SK-N-SH treated with all-trans-retinoic acid at 6 μM for 48 hours (cell line): ENCODE measurements at regions not wholly inside any gene's neighbourhood (a gene's known extent, or its start where the extent isn't known, plus 50 kb on each side); places are given as distances from the start of the nearest gene placed in this dataset.

Source experiments
- ATAC-seq: fragments of 200-7000 bp; cut with Tn5 transposase; 3 replicates; pipeline ENCODE4 v1.9.1; 2020; ENCODE audit warnings: mild to moderate bottlenecking, moderate library complexity
- ARNTL ChIP-seq: fragments of 450-650 bp; formaldehyde crosslinking; IDR thresholded peaks from 2 replicates; pipeline ENCODE4 v1.5.0; 2020; ENCODE audit warnings: low read depth, mild to moderate bottlenecking, moderate library complexity, borderline replicate concordance
- CREB5 ChIP-seq: fragments of 250-450 bp; sonication (Bioruptor Pico); IDR thresholded peaks from 2 replicates; pipeline ENCODE4 v1.5.1; 2020; ENCODE audit warnings: low read depth, mild to moderate bottlenecking, moderate library complexity
- ESRRG ChIP-seq: fragments of 250-450 bp; sonication (Bioruptor Pico); IDR thresholded peaks from 2 replicates; pipeline ENCODE4 v1.6.1; 2021; ENCODE audit warnings: mild to moderate bottlenecking
- GLIS3 ChIP-seq: fragments of 250-450 bp; sonication (Bioruptor Pico); IDR thresholded peaks from 2 replicates; pipeline ENCODE4 v1.5.0; 2020; ENCODE audit warnings: mild to moderate bottlenecking, moderate library complexity
- OSR1 ChIP-seq: fragments of 250-450 bp; sonication (Bioruptor Pico); IDR thresholded peaks from 2 replicates; pipeline ENCODE4 v1.8.0; 2022; ENCODE audit warnings: moderate library complexity, mild to moderate bottlenecking, inconsistent platforms
- PATZ1 ChIP-seq: fragments of 250-450 bp; sonication (Bioruptor Pico); IDR thresholded peaks from 2 replicates; pipeline ENCODE4 v1.8.0; 2020; ENCODE audit warnings: mild to moderate bottlenecking, moderate library complexity, borderline replicate concordance
- PPARA ChIP-seq: fragments of 250-450 bp; sonication (Bioruptor Pico); IDR thresholded peaks from 2 replicates; pipeline ENCODE4 v1.5.0; 2020; ENCODE audit warnings: mild to moderate bottlenecking, borderline replicate concordance
- RARB ChIP-seq: fragments of 250-450 bp; sonication (Bioruptor Pico); IDR thresholded peaks from 2 replicates; pipeline ENCODE4 v1.8.0; 2021; ENCODE audit warnings: mild to moderate bottlenecking, moderate library complexity
- SNAI2 ChIP-seq: fragments of 250-450 bp; sonication (Bioruptor Pico); IDR thresholded peaks from 2 replicates; pipeline ENCODE4 v1.5.0; 2020; ENCODE audit warnings: mild to moderate bottlenecking, moderate library complexity
- TOX ChIP-seq: fragments of 250-450 bp; sonication (Bioruptor Pico); IDR thresholded peaks from 2 replicates; pipeline ENCODE4 v1.8.0; 2021; ENCODE audit warnings: mild to moderate bottlenecking, moderate library complexity, borderline replicate concordance
- ZC3H10 ChIP-seq: fragments of 250-450 bp; sonication (Bioruptor Pico); IDR thresholded peaks from 2 replicates; pipeline ENCODE4 v1.5.1; 2021; ENCODE audit warnings: mild to moderate bottlenecking, moderate library complexity
- ZFP30 ChIP-seq: fragments of 450-650 bp; formaldehyde crosslinking; IDR thresholded peaks from 2 replicates; pipeline ENCODE4 v1.5.0; 2022; ENCODE audit warnings: mild to moderate bottlenecking, moderate library complexity
- ZNF565 ChIP-seq: fragments of 450-650 bp; formaldehyde crosslinking; conservative IDR thresholded peaks from 2 replicates; pipeline ENCODE4 v1.5.0; 2020; ENCODE audit warnings: low read depth, mild to moderate bottlenecking, moderate library complexity
- ZNF70 ChIP-seq: fragments of 450-650 bp; formaldehyde crosslinking; IDR thresholded peaks from 2 replicates; pipeline ENCODE4 v1.5.0; 2020; ENCODE audit warnings: mild to moderate bottlenecking, moderate library complexity
- ZNF8 ChIP-seq: fragments of 450-650 bp; formaldehyde crosslinking; IDR thresholded peaks from 2 replicates; pipeline ENCODE4 v1.5.0; 2020; ENCODE audit warnings: mild to moderate bottlenecking, moderate library complexity
- TF ChIP-seq, protein P1 (sequence below): fragments of 250-450 bp; sonication (Bioruptor Pico); IDR thresholded peaks from 2 replicates; pipeline ENCODE4 v1.5.0; 2020; ENCODE audit warnings: mild to moderate bottlenecking, moderate library complexity
- TF ChIP-seq, protein P2 (sequence below): fragments of 250-450 bp; sonication (Bioruptor Pico); IDR thresholded peaks from 2 replicates; pipeline ENCODE4 v1.8.0; 2021; ENCODE audit warnings: low read depth, mild to moderate bottlenecking, moderate library complexity, borderline replicate concordance
- TF ChIP-seq, protein P3 (sequence below): fragments of 250-450 bp; sonication (Bioruptor Pico); IDR thresholded peaks from 2 replicates; pipeline ENCODE4 v1.5.1; 2021; ENCODE audit warnings: mild to moderate bottlenecking, moderate library complexity

DNA sequence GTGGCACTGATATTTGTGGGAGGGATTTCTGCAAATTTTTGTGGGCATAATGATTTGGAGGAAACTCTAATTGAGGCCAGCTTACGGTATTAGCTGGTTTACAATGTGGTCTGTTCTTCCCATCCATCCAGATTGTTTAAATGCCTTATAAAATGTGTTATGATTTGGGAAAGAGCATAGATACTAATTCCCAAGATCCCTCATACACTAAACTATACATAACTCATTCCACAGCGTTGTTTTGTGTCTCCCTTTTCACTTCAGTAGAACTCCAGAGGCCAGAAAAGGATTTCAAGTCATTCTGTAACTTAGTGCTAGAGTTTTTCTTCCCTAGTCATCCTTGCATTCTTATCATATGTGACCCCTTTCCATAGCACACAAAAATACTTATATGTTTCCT, 292.6 kb upstream of the NT5E start (continued):
- TF ChIP-seq, protein P1, sequence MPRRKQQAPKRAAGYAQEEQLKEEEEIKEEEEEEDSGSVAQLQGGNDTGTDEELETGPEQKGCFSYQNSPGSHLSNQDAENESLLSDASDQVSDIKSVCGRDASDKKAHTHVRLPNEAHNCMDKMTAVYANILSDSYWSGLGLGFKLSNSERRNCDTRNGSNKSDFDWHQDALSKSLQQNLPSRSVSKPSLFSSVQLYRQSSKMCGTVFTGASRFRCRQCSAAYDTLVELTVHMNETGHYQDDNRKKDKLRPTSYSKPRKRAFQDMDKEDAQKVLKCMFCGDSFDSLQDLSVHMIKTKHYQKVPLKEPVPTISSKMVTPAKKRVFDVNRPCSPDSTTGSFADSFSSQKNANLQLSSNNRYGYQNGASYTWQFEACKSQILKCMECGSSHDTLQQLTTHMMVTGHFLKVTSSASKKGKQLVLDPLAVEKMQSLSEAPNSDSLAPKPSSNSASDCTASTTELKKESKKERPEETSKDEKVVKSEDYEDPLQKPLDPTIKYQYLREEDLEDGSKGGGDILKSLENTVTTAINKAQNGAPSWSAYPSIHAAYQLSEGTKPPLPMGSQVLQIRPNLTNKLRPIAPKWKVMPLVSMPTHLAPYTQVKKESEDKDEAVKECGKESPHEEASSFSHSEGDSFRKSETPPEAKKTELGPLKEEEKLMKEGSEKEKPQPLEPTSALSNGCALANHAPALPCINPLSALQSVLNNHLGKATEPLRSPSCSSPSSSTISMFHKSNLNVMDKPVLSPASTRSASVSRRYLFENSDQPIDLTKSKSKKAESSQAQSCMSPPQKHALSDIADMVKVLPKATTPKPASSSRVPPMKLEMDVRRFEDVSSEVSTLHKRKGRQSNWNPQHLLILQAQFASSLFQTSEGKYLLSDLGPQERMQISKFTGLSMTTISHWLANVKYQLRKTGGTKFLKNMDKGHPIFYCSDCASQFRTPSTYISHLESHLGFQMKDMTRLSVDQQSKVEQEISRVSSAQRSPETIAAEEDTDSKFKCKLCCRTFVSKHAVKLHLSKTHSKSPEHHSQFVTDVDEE (CRISPR knock-in tag), result no peak
- TF ChIP-seq ZC3H10 (CRISPR knock-in tag), result no peak
- TF ChIP-seq CREB5 (CRISPR knock-in tag), result no peak
- no peak for TF ChIP-seq ZNF70 (CRISPR knock-in tag)
- no peak for TF ChIP-seq SNAI2 (CRISPR knock-in tag)

DNA sequence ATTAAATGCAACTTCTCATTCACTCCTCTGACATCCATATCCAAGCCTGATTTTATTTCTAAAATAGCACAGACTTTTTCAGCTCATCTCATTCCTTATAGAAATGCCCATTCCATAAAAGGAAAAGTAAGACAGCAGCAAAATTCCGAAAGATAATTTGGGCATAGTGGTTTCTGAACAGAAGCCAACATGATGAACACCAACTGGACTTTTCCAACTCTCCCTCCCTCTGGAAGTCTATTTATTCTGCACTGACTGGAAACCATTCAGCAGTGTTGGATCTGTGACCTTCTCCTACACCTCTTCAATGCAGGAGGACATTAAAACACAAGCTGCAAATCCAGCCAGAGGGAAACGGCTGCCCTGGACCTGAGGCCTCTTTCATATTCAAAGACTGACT, 306.2 kb upstream of the NT5E start:
- no peak for TF ChIP-seq GLIS3 (CRISPR knock-in tag)
- no peak for TF ChIP-seq TOX (CRISPR knock-in tag)
- no peak for TF ChIP-seq PPARA (CRISPR knock-in tag)
- TF ChIP-seq ZC3H10 (CRISPR knock-in tag), result no peak
- TF ChIP-seq ARNTL (CRISPR knock-in tag), result no peak
- no peak for TF ChIP-seq ZNF70 (CRISPR knock-in tag)
- no peak for TF ChIP-seq ZNF565
- no peak for TF ChIP-seq PATZ1 (CRISPR knock-in tag)
- TF ChIP-seq ZFP30, result no peak
- TF ChIP-seq CREB5 (CRISPR knock-in tag), result no peak
- no peak for TF ChIP-seq OSR1 (CRISPR knock-in tag)
- TF ChIP-seq, protein P1 (CRISPR knock-in tag), result no peak
- no peak for TF ChIP-seq RARB
- no peak for TF ChIP-seq ESRRG (CRISPR knock-in tag)
- TF ChIP-seq, protein P2, sequence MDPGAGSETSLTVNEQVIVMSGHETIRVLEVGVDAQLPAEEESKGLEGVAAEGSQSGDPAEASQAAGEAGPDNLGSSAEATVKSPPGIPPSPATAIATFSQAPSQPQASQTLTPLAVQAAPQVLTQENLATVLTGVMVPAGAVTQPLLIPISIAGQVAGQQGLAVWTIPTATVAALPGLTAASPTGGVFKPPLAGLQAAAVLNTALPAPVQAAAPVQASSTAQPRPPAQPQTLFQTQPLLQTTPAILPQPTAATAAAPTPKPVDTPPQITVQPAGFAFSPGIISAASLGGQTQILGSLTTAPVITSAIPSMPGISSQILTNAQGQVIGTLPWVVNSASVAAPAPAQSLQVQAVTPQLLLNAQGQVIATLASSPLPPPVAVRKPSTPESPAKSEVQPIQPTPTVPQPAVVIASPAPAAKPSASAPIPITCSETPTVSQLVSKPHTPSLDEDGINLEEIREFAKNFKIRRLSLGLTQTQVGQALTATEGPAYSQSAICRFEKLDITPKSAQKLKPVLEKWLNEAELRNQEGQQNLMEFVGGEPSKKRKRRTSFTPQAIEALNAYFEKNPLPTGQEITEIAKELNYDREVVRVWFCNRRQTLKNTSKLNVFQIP (CRISPR knock-in tag), result no peak
- TF ChIP-seq, protein P3, sequence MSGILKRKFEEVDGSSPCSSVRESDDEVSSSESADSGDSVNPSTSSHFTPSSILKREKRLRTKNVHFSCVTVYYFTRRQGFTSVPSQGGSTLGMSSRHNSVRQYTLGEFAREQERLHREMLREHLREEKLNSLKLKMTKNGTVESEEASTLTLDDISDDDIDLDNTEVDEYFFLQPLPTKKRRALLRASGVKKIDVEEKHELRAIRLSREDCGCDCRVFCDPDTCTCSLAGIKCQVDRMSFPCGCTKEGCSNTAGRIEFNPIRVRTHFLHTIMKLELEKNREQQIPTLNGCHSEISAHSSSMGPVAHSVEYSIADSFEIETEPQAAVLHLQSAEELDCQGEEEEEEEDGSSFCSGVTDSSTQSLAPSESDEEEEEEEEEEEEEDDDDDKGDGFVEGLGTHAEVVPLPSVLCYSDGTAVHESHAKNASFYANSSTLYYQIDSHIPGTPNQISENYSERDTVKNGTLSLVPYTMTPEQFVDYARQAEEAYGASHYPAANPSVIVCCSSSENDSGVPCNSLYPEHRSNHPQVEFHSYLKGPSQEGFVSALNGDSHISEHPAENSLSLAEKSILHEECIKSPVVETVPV (CRISPR knock-in tag), result no peak
- TF ChIP-seq ZNF8 (CRISPR knock-in tag), result no peak
- no peak for ATAC-seq
